ENCODE measurements at regions not wholly inside any gene's neighbourhood (a gene's known extent, or its start where the extent isn't known, plus 50 kb on each side); places are given as distances from the start of the nearest gene placed in this dataset.

DNA sequence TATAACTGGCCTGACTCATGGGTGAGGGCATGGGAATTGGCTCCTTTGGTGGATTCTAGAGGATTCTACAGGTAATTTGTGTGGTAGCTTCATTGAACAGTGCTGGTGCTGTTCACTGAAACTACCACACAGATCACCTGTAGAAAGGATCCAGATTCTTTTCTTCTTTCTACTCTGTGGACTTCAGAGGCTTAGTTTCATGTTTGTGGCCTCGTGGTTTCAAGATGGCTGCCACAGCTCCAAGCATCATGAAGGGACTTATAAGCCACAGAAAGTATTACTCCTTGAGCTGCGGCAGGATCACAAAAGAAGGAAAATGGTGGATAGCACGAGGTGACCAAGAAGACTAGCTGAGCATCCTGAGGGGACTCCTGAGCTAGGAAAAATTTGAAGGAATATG lies 88.9 kb downstream of the ADCYAP1 start:
- Histone ChIP-seq H2AK5ac (ENCODE audit: low read length, severe bottlenecking) (no peak overlapping the region), H2BK120ac (ENCODE audit: low read depth, low read length) (no peak overlapping the region), H3K27me3 (ENCODE audit: control insufficient read depth in 1 of 2, insufficient read depth in 1 of 2, low read length in 2 of 2) (no peaks in the 10 kb centered on the region), H2BK5ac (ENCODE audit: low read depth, low read length, poor library complexity, severe bottlenecking) (no peak overlapping the region), H3K18ac (ENCODE audit: low read depth in 1 of 2, low read length in 2 of 2) (no peak overlapping the region), H3K36me3 (ENCODE audit: control insufficient read depth in 1 of 2, insufficient read depth in 2 of 2, low read depth in 1 of 2, low read length in 2 of 2) (no peaks in the 10 kb centered on the region), H3K79me1 (replicated peaks; ENCODE audit: low read length, poor library complexity, severe bottlenecking) (no peaks in the 10 kb centered on the region), H2BK15ac (ENCODE audit: low read depth, poor library complexity, severe bottlenecking) (no peak overlapping the region), H3K4ac (ENCODE audit: low read depth in 1 of 2, low read length in 2 of 2) (no peak overlapping the region), H2BK12ac (ENCODE audit: low read length in 2 of 2) (no peak overlapping the region), H3K4me2 (ENCODE audit: low read length, poor library complexity, severe bottlenecking) (no peak overlapping the region), H3K4me1 (ENCODE audit: control insufficient read depth, insufficient read depth, low read depth, low read length) (no peaks in the 10 kb centered on the region), H2AFZ (ENCODE audit: low read depth, low read length) (no peak overlapping the region), H3K9me3 (ENCODE audit: control insufficient read depth, low read length) (no peaks in the 10 kb centered on the region), H4K91ac (ENCODE audit: low read length) (no peak overlapping the region), H3K4me3 (ENCODE audit: insufficient read depth in 1 of 2, low read depth in 1 of 2, low read length in 2 of 2) (no peak overlapping the region), H4K8ac (ENCODE audit: low read length) (no peak overlapping the region), H3K14ac (ENCODE audit: low read length in 2 of 2) (no peak overlapping the region), H3K9ac (ENCODE audit: low read length) (no peak overlapping the region), H3K27ac (ENCODE audit: low read length, poor library complexity, severe bottlenecking) (no peak overlapping the region), H3K23ac (ENCODE audit: low read length in 2 of 2) (no peak overlapping the region)
- DNase-seq: no peak
- WGBS: 89% methylated on average over 3 of the region's 3 CpGs

DNA sequence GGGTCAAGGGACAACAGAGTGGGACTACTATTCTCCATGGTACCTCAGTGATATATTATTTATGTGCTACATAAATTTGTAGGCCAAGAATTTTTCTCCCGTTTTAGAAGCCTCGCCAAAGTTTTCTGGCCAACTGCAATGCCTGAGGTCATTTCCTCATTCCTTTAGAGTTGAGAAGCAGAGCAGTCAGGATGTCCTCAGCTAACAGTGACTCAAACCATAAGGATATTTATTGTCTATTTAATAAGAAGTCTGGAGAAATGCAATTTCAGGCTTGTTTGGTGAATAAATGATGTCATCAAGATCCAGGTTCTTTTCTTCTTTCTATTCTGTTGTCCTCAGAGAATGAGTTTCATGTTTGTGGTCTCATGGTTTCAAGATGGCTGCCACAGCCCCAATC lies 91.0 kb downstream of the ADCYAP1 start:
- Histone ChIP-seq H2BK12ac (ENCODE audit: low read length in 2 of 2) (no peak overlapping the region), H3K9me3 (ENCODE audit: control insufficient read depth, low read length) (no peaks in the 10 kb centered on the region), H3K18ac (ENCODE audit: low read depth in 1 of 2, low read length in 2 of 2) (no peak overlapping the region), H2BK5ac (ENCODE audit: low read depth, low read length, poor library complexity, severe bottlenecking) (no peak overlapping the region), H2AFZ (ENCODE audit: low read depth, low read length) (no peak overlapping the region), H3K9ac (ENCODE audit: low read length) (peak overlapping the region; percentile 70), H3K27ac (ENCODE audit: low read length, poor library complexity, severe bottlenecking) (no peak overlapping the region), H3K14ac (ENCODE audit: low read length in 2 of 2) (no peak overlapping the region), H3K27me3 (ENCODE audit: control insufficient read depth in 1 of 2, insufficient read depth in 1 of 2, low read length in 2 of 2) (no peaks in the 10 kb centered on the region), H3K4me2 (ENCODE audit: low read length, poor library complexity, severe bottlenecking) (no peak overlapping the region), H3K79me1 (replicated peaks; ENCODE audit: low read length, poor library complexity, severe bottlenecking) (no peaks in the 10 kb centered on the region), H3K4ac (ENCODE audit: low read depth in 1 of 2, low read length in 2 of 2) (peak overlapping the region in 1 of 2 experiments; percentile 41), H2BK15ac (ENCODE audit: low read depth, poor library complexity, severe bottlenecking) (no peak overlapping the region), H3K36me3 (ENCODE audit: control insufficient read depth in 1 of 2, insufficient read depth in 2 of 2, low read depth in 1 of 2, low read length in 2 of 2) (no peaks in the 10 kb centered on the region), H4K91ac (ENCODE audit: low read length) (no peak overlapping the region), H3K4me1 (ENCODE audit: control insufficient read depth, insufficient read depth, low read depth, low read length) (no peaks in the 10 kb centered on the region), H2AK5ac (ENCODE audit: low read length, severe bottlenecking) (no peak overlapping the region), H3K4me3 (ENCODE audit: insufficient read depth in 1 of 2, low read depth in 1 of 2, low read length in 2 of 2) (no peak overlapping the region), H3K23ac (ENCODE audit: low read length in 2 of 2) (no peak overlapping the region), H4K8ac (ENCODE audit: low read length) (no peak overlapping the region), H2BK120ac (ENCODE audit: low read depth, low read length) (no peak overlapping the region)
- 7% methylated on average over 2 of the region's 2 CpGs for WGBS
- peak; percentile 64 for DNase-seq

DNA sequence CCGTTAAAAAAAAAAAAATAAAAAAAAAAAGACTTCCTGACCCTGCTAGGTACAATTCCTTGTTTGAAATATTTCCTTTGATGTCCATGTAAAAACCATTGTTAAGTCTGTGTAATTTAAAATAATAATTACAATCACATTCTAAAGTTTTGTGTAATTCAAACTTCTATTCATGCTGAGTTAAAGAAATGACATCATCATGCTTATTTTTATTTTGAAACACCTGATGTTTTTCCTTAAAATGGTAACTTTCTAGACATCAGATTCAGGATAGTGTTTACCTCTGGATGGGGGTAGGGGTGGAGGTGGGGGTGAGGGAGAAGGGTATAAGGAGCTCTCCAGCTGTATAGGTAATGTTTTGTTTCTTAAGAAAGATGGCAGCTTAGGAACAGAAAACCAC lies 92.8 kb downstream of the ADCYAP1 start:
- Histone ChIP-seq H4K91ac (ENCODE audit: low read length) (no peak overlapping the region), H3K9ac (ENCODE audit: low read length) (no peak overlapping the region), H3K79me1 (replicated peaks; ENCODE audit: low read length, poor library complexity, severe bottlenecking) (no peaks in the 10 kb centered on the region), H3K27ac (ENCODE audit: low read length, poor library complexity, severe bottlenecking) (no peak overlapping the region), H3K14ac (ENCODE audit: low read length in 2 of 2) (no peak overlapping the region), H3K9me3 (ENCODE audit: control insufficient read depth, low read length) (no peaks in the 10 kb centered on the region), H2BK120ac (ENCODE audit: low read depth, low read length) (no peak overlapping the region), H3K4me3 (ENCODE audit: insufficient read depth in 1 of 2, low read depth in 1 of 2, low read length in 2 of 2) (no peak overlapping the region), H3K23ac (ENCODE audit: low read length in 2 of 2) (no peak overlapping the region), H2BK15ac (ENCODE audit: low read depth, poor library complexity, severe bottlenecking) (no peak overlapping the region), H2BK12ac (ENCODE audit: low read length in 2 of 2) (no peak overlapping the region), H2AK5ac (ENCODE audit: low read length, severe bottlenecking) (no peak overlapping the region), H3K18ac (ENCODE audit: low read depth in 1 of 2, low read length in 2 of 2) (no peak overlapping the region), H3K27me3 (ENCODE audit: control insufficient read depth in 1 of 2, insufficient read depth in 1 of 2, low read length in 2 of 2) (no peaks in the 10 kb centered on the region), H3K4me2 (ENCODE audit: low read length, poor library complexity, severe bottlenecking) (no peak overlapping the region), H3K4ac (ENCODE audit: low read depth in 1 of 2, low read length in 2 of 2) (no peak overlapping the region), H2AFZ (ENCODE audit: low read depth, low read length) (no peak overlapping the region), H3K36me3 (ENCODE audit: control insufficient read depth in 1 of 2, insufficient read depth in 2 of 2, low read depth in 1 of 2, low read length in 2 of 2) (no peaks in the 10 kb centered on the region), H4K8ac (ENCODE audit: low read length) (no peak overlapping the region), H3K4me1 (ENCODE audit: control insufficient read depth, insufficient read depth, low read depth, low read length) (no peaks in the 10 kb centered on the region), H2BK5ac (ENCODE audit: low read depth, low read length, poor library complexity, severe bottlenecking) (no peak overlapping the region)
- WGBS: no CpG with 5 or more reads among the region's 1 CpG
- no peak for DNase-seq

- no peak overlapping the region for H3K9ac ChIP-seq (ENCODE audit: low read length)
- H2BK5ac ChIP-seq (ENCODE audit: low read depth, low read length, poor library complexity, severe bottlenecking): no peak overlapping the region
- 63% methylated on average over 1 of the region's 5 CpGs for WGBS
- no peak overlapping the region for H3K18ac ChIP-seq (ENCODE audit: low read depth in 1 of 2, low read length in 2 of 2)
- H3K4me1 ChIP-seq (ENCODE audit: control insufficient read depth, insufficient read depth, low read depth, low read length): no peaks in the 10 kb centered on the region
- no peak overlapping the region for H2AFZ ChIP-seq (ENCODE audit: low read depth, low read length)
- H3K27me3 ChIP-seq (ENCODE audit: control insufficient read depth in 1 of 2, insufficient read depth in 1 of 2, low read length in 2 of 2): no peaks in the 10 kb centered on the region
- no peak overlapping the region for H2BK120ac ChIP-seq (ENCODE audit: low read depth, low read length)
- H2BK12ac ChIP-seq (ENCODE audit: low read length in 2 of 2): no peak overlapping the region
- H3K4me2 ChIP-seq (ENCODE audit: low read length, poor library complexity, severe bottlenecking): no peak overlapping the region
- H4K8ac ChIP-seq (ENCODE audit: low read length): no peak overlapping the region
- H3K4ac ChIP-seq (ENCODE audit: low read depth in 1 of 2, low read length in 2 of 2): no peak overlapping the region
- no peak overlapping the region for H3K4me3 ChIP-seq (ENCODE audit: insufficient read depth in 1 of 2, low read depth in 1 of 2, low read length in 2 of 2)
- no peaks in the 10 kb centered on the region for H3K79me1 ChIP-seq (replicated peaks; ENCODE audit: low read length, poor library complexity, severe bottlenecking)
- H4K91ac ChIP-seq (ENCODE audit: low read length): no peak overlapping the region
- H3K27ac ChIP-seq (ENCODE audit: low read length, poor library complexity, severe bottlenecking): no peak overlapping the region
- no peaks in the 10 kb centered on the region for H3K36me3 ChIP-seq (ENCODE audit: control insufficient read depth in 1 of 2, insufficient read depth in 2 of 2, low read depth in 1 of 2, low read length in 2 of 2)
- no peak overlapping the region for H2AK5ac ChIP-seq (ENCODE audit: low read length, severe bottlenecking)
- no peak overlapping the region for H2BK15ac ChIP-seq (ENCODE audit: low read depth, poor library complexity, severe bottlenecking)
- no peak for DNase-seq
- H3K23ac ChIP-seq (ENCODE audit: low read length in 2 of 2): no peak overlapping the region
- no peak overlapping the region for H3K14ac ChIP-seq (ENCODE audit: low read length in 2 of 2)
- H3K9me3 ChIP-seq (ENCODE audit: control insufficient read depth, low read length): no peaks in the 10 kb centered on the region
Measured at GRCh38 chr18:998936-999335, 94.3 kb downstream of the ADCYAP1 start.
